SK-N-MC (cell line): ENCODE measurements at regions not wholly inside any gene's neighbourhood (a gene's known extent, or its start where the extent isn't known, plus 50 kb on each side); places are given as distances from the start of the nearest gene placed in this dataset.

Experiments used
- EZH2 ChIP-seq: fragments of 200-600 bp; sonication (generic); IDR thresholded peaks from one replicate; pipeline ENCODE4 v1.6.1; 2017; ENCODE audit warnings: antibody characterized with exemption
- FOXP2 ChIP-seq: optimal IDR thresholded peaks from 2 replicates; pipeline ENCODE3; 2011; ENCODE audit warnings: mild to moderate bottlenecking, moderate library complexity; ENCODE audit not compliant: insufficient read depth; ENCODE audit errors: extremely low read length, control extremely low read depth
- POLR2AphosphoS5 ChIP-seq: IDR thresholded peaks from 2 replicates; pipeline ENCODE4 v1.6.1; 2012; ENCODE audit warnings: mild to moderate bottlenecking, low read depth, low read length, borderline replicate concordance

DNA sequence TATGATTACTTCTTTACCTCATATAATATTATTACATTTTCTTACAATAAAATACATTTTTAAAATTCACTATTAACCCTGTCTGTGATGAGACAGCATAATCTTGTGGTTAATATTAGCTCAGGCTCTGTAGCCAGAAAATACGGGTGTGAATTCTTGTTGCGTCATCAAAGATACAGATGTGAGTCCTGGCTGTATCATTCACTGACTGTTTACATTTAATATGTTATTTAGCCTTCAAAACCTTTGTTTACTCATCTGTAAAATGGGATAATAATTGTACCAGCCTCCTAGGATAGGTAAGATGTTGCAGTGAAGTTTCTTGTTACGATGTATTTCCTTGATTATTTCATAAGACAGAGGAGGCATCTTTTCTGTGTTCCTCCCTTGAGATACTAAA lies 184.7 kb upstream of the PRPS1L1 start:
- TF ChIP-seq EZH2: no peak
- no peak for TF ChIP-seq POLR2AphosphoS5
- no peak for TF ChIP-seq FOXP2
